HCT116 (cell line): ENCODE measurements at regions not wholly inside any gene's neighbourhood (a gene's known extent, or its start where the extent isn't known, plus 50 kb on each side); places are given as distances from the start of the nearest gene placed in this dataset.

Experiments
- ATAC-seq: fragments of 200-7000 bp; cut with Tn5 transposase; 2 replicates; pipeline ENCODE4 v1.9.1; 2020; ENCODE audit warnings: mild to moderate bottlenecking, moderate library complexity
- BruUV-seq: library from RNA; stranded (reverse); fragments of 400-500 nt; replicated peaks from 2 replicates; lab custom pipeline; 2021; lab: Mats Ljungman, UMichigan
- CTCF ChIA-PET: fragments of 300-600 bp; sonication (Branson Sonifier 250); formaldehyde crosslinking; loops from one replicate; lab custom pipeline; 2021; ENCODE audit warnings: antibody characterized with exemption; lab: Charles Lee
- POLR2A ChIA-PET: fragments of 300-600, 350-600 bp; sonication (Branson Sonifier 250); formaldehyde crosslinking; loops from one replicate; lab custom pipeline; 2021; ENCODE audit warnings: antibody characterized with exemption; lab: Charles Lee
- RAD21 ChIA-PET, 2 experiments: fragments of 300-600 bp; sonication (Branson Sonifier 250); formaldehyde crosslinking; loops; one replicate each; lab custom pipeline; 2023; ENCODE audit warnings: low total read pairs in 2 of 2; ENCODE audit not compliant: uncharacterized antibody in 2 of 2, unreplicated experiment in 2 of 2, low non-redundant PET in 1 of 2; lab: Charles Lee
- DNase-seq: peaks from one replicate; pipeline ENCODE4 v3.0.0-alpha.2; 2010; ENCODE audit warnings: low read depth, low spot score
- H2AFZ ChIP-seq: fragments of 200-600 bp; shearing (Covaris generic), sonication (generic); 2 replicates; pipeline ENCODE4 v1.6.1; 2017; ENCODE audit warnings: low read depth, mixed run types, mixed read lengths, antibody characterized with exemption, low read length; ENCODE audit not compliant: poor library complexity, severe bottlenecking
- H3K27ac ChIP-seq: 2 replicates; pipeline ENCODE4 v1.5.1; 2012; ENCODE audit warnings: low read depth, low read length
- H3K27me3 ChIP-seq: fragments of 200-600 bp; sonication (generic); 2 replicates; pipeline ENCODE4 v1.6.1; 2016; ENCODE audit warnings: mixed run types, low read length, mixed read lengths; ENCODE audit not compliant: insufficient read depth
- H3K36me3 ChIP-seq, 2 experiments: fragments of 200-500 bp in 1 of 2; fragments of 200-600 bp in 1 of 2; sonication (Bioruptor generic) in 1 of 2; sonication (generic) in 1 of 2; 2 replicates each; pipeline versions ENCODE4 v1.5.1 to v1.6.1; 2014 to 2016; ENCODE audit warnings: low read length in 2 of 2, inconsistent platforms in 1 of 2, mixed read lengths in 1 of 2, mixed run types in 1 of 2; ENCODE audit not compliant: insufficient read depth in 2 of 2, control insufficient read depth in 1 of 2
- H3K4me1 ChIP-seq, 2 experiments: fragments of 200-600 bp in 1 of 2; sonication (generic) in 1 of 2; 2 replicates each; pipeline versions ENCODE4 v1.5.1 to v1.6.1; 2012 to 2017; ENCODE audit warnings: low read length in 2 of 2, inconsistent platforms in 1 of 2, mild to moderate bottlenecking in 1 of 2, mixed read lengths in 1 of 2, mixed run types in 1 of 2, moderate library complexity in 1 of 2; ENCODE audit not compliant: insufficient read depth in 2 of 2, control insufficient read depth in 1 of 2
- H3K4me2 ChIP-seq: fragments of 200-600 bp; sonication (generic); 2 replicates; pipeline ENCODE4 v1.6.1; 2017; ENCODE audit warnings: mixed run types, low read length, mixed read lengths
- H3K4me3 ChIP-seq, 2 experiments: fragments of 200-600 bp in 1 of 2; sonication (generic) in 1 of 2; replicated peaks in 1 of 2; 2 replicates each; pipeline ENCODE4 v1.5.1; 2011 to 2016; ENCODE audit warnings: low read length in 2 of 2, control low read depth in 1 of 2, low read depth in 1 of 2, mild to moderate bottlenecking in 1 of 2, mixed read lengths in 1 of 2, mixed run types in 1 of 2
- H3K79me2 ChIP-seq: fragments of 200-600 bp; sonication (generic); 2 replicates; pipeline ENCODE4 v1.6.1; 2017; ENCODE audit warnings: mild to moderate bottlenecking, mixed run types, low read length, moderate library complexity, mixed read lengths; ENCODE audit not compliant: insufficient read depth
- H3K9ac ChIP-seq: fragments of 200-600 bp; sonication (generic); 2 replicates; pipeline ENCODE4 v1.6.1; 2016; ENCODE audit warnings: low read length, mixed read lengths
- H3K9me2 ChIP-seq: fragments of 200-600 bp; sonication (generic), shearing (Covaris generic); 2 replicates; pipeline ENCODE4 v1.6.1; 2017; ENCODE audit warnings: mixed run types, mild to moderate bottlenecking, moderate library complexity; ENCODE audit not compliant: insufficient read depth
- H3K9me3 ChIP-seq, 2 experiments: fragments of 200-500 bp in 1 of 2; fragments of 200-600 bp in 1 of 2; sonication (Bioruptor generic) in 1 of 2; sonication (generic) in 1 of 2; 2 replicates each; pipeline ENCODE4 v1.6.1; 2014 to 2017; ENCODE audit warnings: low read length in 2 of 2, mixed read lengths in 2 of 2, inconsistent platforms in 1 of 2, low read depth in 1 of 2, mild to moderate bottlenecking in 1 of 2, mixed run types in 1 of 2, moderate library complexity in 1 of 2; ENCODE audit not compliant: control insufficient read depth in 1 of 2, insufficient read depth in 1 of 2
- H4K20me1 ChIP-seq: fragments of 200-600 bp; sonication (generic), shearing (Covaris generic); 2 replicates; pipeline ENCODE4 v1.6.1; 2017; ENCODE audit warnings: mixed run types, mild to moderate bottlenecking, moderate library complexity; ENCODE audit not compliant: insufficient read depth
- CEBPB ChIP-seq: IDR thresholded peaks from 2 replicates; pipeline ENCODE4 v1.6.1; 2012; ENCODE audit warnings: low read depth
- EGR1 ChIP-seq: IDR thresholded peaks from 2 replicates; pipeline ENCODE4 v1.6.1; 2012; ENCODE audit warnings: low read depth
- EZH2 ChIP-seq: fragments of 200-600 bp; sonication (generic); IDR thresholded peaks from 2 replicates; pipeline ENCODE4 v1.6.1; 2017; ENCODE audit warnings: antibody characterized with exemption, mixed run types
- FOSL1 ChIP-seq: IDR thresholded peaks from 2 replicates; pipeline ENCODE4 v1.6.1; 2012; ENCODE audit warnings: low read depth
- JUND ChIP-seq: IDR thresholded peaks from 2 replicates; pipeline ENCODE4 v1.6.1; 2012
- POLR2A ChIP-seq: IDR thresholded peaks from 2 replicates; pipeline ENCODE4 v1.7.0; 2011; ENCODE audit warnings: borderline replicate concordance; ENCODE audit not compliant: insufficient read depth, insufficient read length; ENCODE audit errors: extremely low read depth
- POLR2AphosphoS5 ChIP-seq: IDR thresholded peaks from 2 replicates; pipeline ENCODE4 v1.6.1; 2011; ENCODE audit warnings: mild to moderate bottlenecking, low read depth, low read length, moderate library complexity
- RAD21 ChIP-seq: IDR thresholded peaks from 2 replicates; pipeline ENCODE4 v1.6.1; 2012; ENCODE audit warnings: low read depth, mild to moderate bottlenecking
- SIN3A ChIP-seq: IDR thresholded peaks from 2 replicates; pipeline ENCODE4 v1.6.1; 2012; ENCODE audit warnings: low read depth
- SP1 ChIP-seq: IDR thresholded peaks from 2 replicates; pipeline ENCODE4 v1.6.1; 2012; ENCODE audit warnings: low read depth
- SRF ChIP-seq: IDR thresholded peaks from 2 replicates; pipeline ENCODE4 v1.6.1; 2012; ENCODE audit warnings: low read depth
- TCF7L2 ChIP-seq: IDR thresholded peaks from 2 replicates; pipeline ENCODE4 v1.7.0; 2011; ENCODE audit warnings: borderline replicate concordance, inconsistent platforms; ENCODE audit not compliant: insufficient read depth, insufficient read length; ENCODE audit errors: extremely low read depth
- YY1 ChIP-seq: IDR thresholded peaks from 2 replicates; pipeline ENCODE4 v1.6.1; 2011; ENCODE audit warnings: low read length, low read depth, moderate library complexity, mild to moderate bottlenecking; ENCODE audit not compliant: insufficient replicate concordance; ENCODE audit errors: extremely low read depth
- ZFX ChIP-seq: fragments of 450-650 bp; IDR thresholded peaks from 2 replicates; pipeline ENCODE4 v1.6.1; 2017
- ZNF274 ChIP-seq: fragments of 200-500 bp; sonication (Bioruptor generic); IDR thresholded peaks from 2 replicates; pipeline ENCODE4 v1.6.1; 2014; ENCODE audit warnings: mild to moderate bottlenecking, low read depth, low read length, inconsistent platforms
- intact Hi-C: fragments of 100-400 bp; cut with micrococcal nuclease; formaldehyde crosslinking; loops from 2 replicates; pipeline ENCODE4 v1.10.0; 2022
- TF ChIP-seq, protein P1 (sequence below), 3 experiments: fragments of 200-600 bp in 1 of 3; sonication (generic) in 1 of 3; IDR thresholded peaks in 2 of 3; conservative IDR thresholded peaks in 1 of 3; 2 replicates each; pipeline ENCODE4 v1.5.1; 2012 to 2017; ENCODE audit warnings: low read depth in 2 of 3, low read length in 2 of 3, antibody characterized with exemption in 1 of 3, borderline replicate concordance in 1 of 3, control low read depth in 1 of 3, mild to moderate bottlenecking in 1 of 3, mixed read lengths in 1 of 3, mixed run types in 1 of 3, moderate library complexity in 1 of 3; ENCODE audit not compliant: insufficient read depth in 1 of 3
- TF ChIP-seq, protein P2 (sequence below): IDR thresholded peaks from 2 replicates; pipeline ENCODE4 v1.6.1; 2012; ENCODE audit warnings: low read depth
- TF ChIP-seq, protein P3 (sequence below): IDR thresholded peaks from 2 replicates; pipeline ENCODE4 v1.6.1; 2012
- TF ChIP-seq, protein P4 (sequence below): IDR thresholded peaks from 2 replicates; pipeline ENCODE4 v1.6.1; 2011; ENCODE audit warnings: mild to moderate bottlenecking, low read length, moderate library complexity; ENCODE audit not compliant: insufficient replicate concordance; ENCODE audit errors: extremely low read depth

DNA sequence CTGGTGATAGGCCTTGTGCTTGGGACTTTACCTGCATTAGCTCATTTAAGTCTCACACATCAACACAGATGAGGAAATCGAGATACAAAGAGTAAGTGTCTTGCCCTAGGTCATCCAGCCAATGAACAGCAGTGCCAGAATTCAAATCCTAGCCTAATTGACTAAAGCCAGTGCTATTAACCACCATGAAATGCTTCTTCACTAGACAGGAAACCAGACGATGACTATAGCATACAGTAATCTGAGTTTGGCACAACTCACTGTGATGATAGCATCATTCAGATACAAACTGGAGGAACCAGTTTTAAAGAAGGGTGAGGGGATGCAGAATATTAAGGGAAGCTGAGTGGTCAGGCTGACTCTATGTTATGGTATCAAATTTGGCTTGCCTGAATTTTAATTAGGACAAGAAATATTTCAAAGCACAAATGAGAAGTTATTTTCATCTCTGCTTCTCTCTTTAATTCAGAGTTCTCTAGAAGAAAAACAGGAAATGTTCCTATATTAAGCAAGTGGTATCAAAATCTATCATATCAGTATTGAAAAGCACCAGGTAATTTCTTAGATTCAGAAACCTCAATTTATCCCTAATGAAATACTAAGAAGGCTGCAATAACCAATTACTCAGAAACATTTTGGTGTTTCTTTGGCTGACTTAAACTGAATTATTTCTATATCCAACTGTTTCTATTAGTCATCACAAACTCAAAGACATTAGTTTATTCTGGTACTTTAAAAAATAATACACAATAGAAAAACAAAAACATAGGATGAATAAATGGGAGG is 147.0 kb upstream of the RASA1 start:
- H4K20me1 ChIP-seq, result no peaks in the 10 kb centered on the region
- H3K9me3 ChIP-seq, result no peaks in the 10 kb centered on the region
- H3K4me2 ChIP-seq, result peak overlapping the region; percentile 58
- no peaks in the 10 kb centered on the region for H3K9me2 ChIP-seq
- CTCF ChIA-PET, result no interaction called here
- intact Hi-C loops, result loop anchor here (5.0 kb wide), 1 partner anchor 147 kb away; the partner anchor contains the start of gene RASA1
- no peaks in the 10 kb centered on the region for H3K27me3 ChIP-seq
- H3K9ac ChIP-seq, result no peak overlapping the region
- peak overlapping the region in 1 of 2 experiments; percentile 31; a peak in 2 of 4 replicates for H3K4me3 ChIP-seq
- ATAC-seq (peak; percentile 81), DNase-seq (peak; percentile 85)
- H3K27ac ChIP-seq, result peak overlapping the region; percentile 51; the same call in 1 of the 2 replicates
- POLR2A ChIA-PET, result interaction anchor here (0.7 to 1.3 kb wide), 5 partner anchors 11 to 292 kb away, joined by 3 to 5 read pairs (median 3); partner anchors contain the start of gene CCNH
- no peaks in the 10 kb centered on the region for H3K79me2 ChIP-seq
- no TSS peak for BruUV-seq
- RAD21 ChIA-PET, result no interaction called here
- H3K4me1 ChIP-seq, result peaks cover 18 to 48% of the 10 kb centered on the region in 2 experiments
- H2AFZ ChIP-seq, result peak overlapping the region; percentile 98
- no peaks in the 10 kb centered on the region for H3K36me3 ChIP-seq
- TF ChIP-seq CEBPB (peak; percentile 85), SIN3A (peak; percentile 75), ZNF274 (no peak), TCF7L2 (no peak), EZH2 (no peak), POLR2A (no peak), ZFX (no peak), SP1 (peak; percentile 97), RAD21 (peak; percentile 34; the same call in 1 of the 2 replicates), POLR2AphosphoS5 (peak; percentile 63), YY1 (peak; percentile 72), FOSL1 (peak; percentile 93), JUND (peak; percentile 95), SRF (peak; percentile 72), EGR1 (no peak)
- TF ChIP-seq, protein P1, sequence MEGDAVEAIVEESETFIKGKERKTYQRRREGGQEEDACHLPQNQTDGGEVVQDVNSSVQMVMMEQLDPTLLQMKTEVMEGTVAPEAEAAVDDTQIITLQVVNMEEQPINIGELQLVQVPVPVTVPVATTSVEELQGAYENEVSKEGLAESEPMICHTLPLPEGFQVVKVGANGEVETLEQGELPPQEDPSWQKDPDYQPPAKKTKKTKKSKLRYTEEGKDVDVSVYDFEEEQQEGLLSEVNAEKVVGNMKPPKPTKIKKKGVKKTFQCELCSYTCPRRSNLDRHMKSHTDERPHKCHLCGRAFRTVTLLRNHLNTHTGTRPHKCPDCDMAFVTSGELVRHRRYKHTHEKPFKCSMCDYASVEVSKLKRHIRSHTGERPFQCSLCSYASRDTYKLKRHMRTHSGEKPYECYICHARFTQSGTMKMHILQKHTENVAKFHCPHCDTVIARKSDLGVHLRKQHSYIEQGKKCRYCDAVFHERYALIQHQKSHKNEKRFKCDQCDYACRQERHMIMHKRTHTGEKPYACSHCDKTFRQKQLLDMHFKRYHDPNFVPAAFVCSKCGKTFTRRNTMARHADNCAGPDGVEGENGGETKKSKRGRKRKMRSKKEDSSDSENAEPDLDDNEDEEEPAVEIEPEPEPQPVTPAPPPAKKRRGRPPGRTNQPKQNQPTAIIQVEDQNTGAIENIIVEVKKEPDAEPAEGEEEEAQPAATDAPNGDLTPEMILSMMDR (IDR thresholded peaks at IDR 0.05 in 2 of 3, conservative IDR thresholded peaks at IDR 0.05 in 1 of 3; ENCODE audit: borderline replicate concordance in 1 of 3, insufficient read depth in 1 of 3, low read depth in 2 of 3, low read length in 2 of 3), result no peak
- TF ChIP-seq, protein P2, sequence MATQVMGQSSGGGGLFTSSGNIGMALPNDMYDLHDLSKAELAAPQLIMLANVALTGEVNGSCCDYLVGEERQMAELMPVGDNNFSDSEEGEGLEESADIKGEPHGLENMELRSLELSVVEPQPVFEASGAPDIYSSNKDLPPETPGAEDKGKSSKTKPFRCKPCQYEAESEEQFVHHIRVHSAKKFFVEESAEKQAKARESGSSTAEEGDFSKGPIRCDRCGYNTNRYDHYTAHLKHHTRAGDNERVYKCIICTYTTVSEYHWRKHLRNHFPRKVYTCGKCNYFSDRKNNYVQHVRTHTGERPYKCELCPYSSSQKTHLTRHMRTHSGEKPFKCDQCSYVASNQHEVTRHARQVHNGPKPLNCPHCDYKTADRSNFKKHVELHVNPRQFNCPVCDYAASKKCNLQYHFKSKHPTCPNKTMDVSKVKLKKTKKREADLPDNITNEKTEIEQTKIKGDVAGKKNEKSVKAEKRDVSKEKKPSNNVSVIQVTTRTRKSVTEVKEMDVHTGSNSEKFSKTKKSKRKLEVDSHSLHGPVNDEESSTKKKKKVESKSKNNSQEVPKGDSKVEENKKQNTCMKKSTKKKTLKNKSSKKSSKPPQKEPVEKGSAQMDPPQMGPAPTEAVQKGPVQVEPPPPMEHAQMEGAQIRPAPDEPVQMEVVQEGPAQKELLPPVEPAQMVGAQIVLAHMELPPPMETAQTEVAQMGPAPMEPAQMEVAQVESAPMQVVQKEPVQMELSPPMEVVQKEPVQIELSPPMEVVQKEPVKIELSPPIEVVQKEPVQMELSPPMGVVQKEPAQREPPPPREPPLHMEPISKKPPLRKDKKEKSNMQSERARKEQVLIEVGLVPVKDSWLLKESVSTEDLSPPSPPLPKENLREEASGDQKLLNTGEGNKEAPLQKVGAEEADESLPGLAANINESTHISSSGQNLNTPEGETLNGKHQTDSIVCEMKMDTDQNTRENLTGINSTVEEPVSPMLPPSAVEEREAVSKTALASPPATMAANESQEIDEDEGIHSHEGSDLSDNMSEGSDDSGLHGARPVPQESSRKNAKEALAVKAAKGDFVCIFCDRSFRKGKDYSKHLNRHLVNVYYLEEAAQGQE, result no peak
- TF ChIP-seq, protein P3, sequence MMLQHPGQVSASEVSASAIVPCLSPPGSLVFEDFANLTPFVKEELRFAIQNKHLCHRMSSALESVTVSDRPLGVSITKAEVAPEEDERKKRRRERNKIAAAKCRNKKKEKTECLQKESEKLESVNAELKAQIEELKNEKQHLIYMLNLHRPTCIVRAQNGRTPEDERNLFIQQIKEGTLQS, result peak; percentile 82
- TF ChIP-seq, protein P4, sequence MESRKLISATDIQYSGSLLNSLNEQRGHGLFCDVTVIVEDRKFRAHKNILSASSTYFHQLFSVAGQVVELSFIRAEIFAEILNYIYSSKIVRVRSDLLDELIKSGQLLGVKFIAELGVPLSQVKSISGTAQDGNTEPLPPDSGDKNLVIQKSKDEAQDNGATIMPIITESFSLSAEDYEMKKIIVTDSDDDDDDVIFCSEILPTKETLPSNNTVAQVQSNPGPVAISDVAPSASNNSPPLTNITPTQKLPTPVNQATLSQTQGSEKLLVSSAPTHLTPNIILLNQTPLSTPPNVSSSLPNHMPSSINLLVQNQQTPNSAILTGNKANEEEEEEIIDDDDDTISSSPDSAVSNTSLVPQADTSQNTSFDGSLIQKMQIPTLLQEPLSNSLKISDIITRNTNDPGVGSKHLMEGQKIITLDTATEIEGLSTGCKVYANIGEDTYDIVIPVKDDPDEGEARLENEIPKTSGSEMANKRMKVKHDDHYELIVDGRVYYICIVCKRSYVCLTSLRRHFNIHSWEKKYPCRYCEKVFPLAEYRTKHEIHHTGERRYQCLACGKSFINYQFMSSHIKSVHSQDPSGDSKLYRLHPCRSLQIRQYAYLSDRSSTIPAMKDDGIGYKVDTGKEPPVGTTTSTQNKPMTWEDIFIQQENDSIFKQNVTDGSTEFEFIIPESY, result no peak
